KBM-7 (cell line): ENCODE measurements at regions not wholly inside any gene's neighbourhood (a gene's known extent, or its start where the extent isn't known, plus 50 kb on each side); places are given as distances from the start of the nearest gene placed in this dataset.
A peak's percentile ranks its signal among the peaks of the same experiment; 100 is the strongest.

Source experiments
- DNase-seq: peaks from one replicate; pipeline ENCODE4 v3.0.0-alpha.2; 2015
- in situ Hi-C: fragments of 300-500 bp; cut with MboI; formaldehyde crosslinking; loops from 2 replicates; pipeline ENCODE4 v1.14.3; 2020; ENCODE audit warnings: low sequenced_read_pairs, low pct_unique_long_range_greater_than_20kb, mixed read lengths

GRCh38 chr3:194767446-194768207 is 81.9 kb downstream of the FAM43A start:
- in situ Hi-C loops = no loop called here
- no peak for DNase-seq

- in situ Hi-C loops = no loop called here
Measured at GRCh38 chr3:194768586-194768985, 82.9 kb downstream of the FAM43A start.

GRCh38 chr3:194769020-194769643 is 83.4 kb downstream of the FAM43A start:
- in situ Hi-C loops = no loop called here
- peak; percentile 99 for DNase-seq

More at GRCh38 chr3:194768586-194768985, 82.9 kb downstream of the FAM43A start:
- DNase-seq = no peak

GRCh38 chr3:194772241-194773000 is 86.7 kb downstream of the FAM43A start:
- no peak for DNase-seq

GRCh38 chr3:194773216-194773615 is 87.5 kb downstream of the FAM43A start:
- in situ Hi-C loops = no loop called here
- DNase-seq = no peak

More at GRCh38 chr3:194772241-194773000, 86.7 kb downstream of the FAM43A start:
- in situ Hi-C loops = no loop called here

- DNase-seq = no peak
- in situ Hi-C loops = no loop called here
Measured at GRCh38 chr3:194773771-194774455, 88.2 kb downstream of the FAM43A start.

GRCh38 chr3:194775266-194775665 is 89.6 kb downstream of the FAM43A start:
- DNase-seq = no peak
- in situ Hi-C loops = no loop called here

GRCh38 chr3:194775731-194776130 is 90.0 kb downstream of the FAM43A start:
- in situ Hi-C loops = no loop called here

GRCh38 chr3:194777729-194778128 is 92.0 kb downstream of the FAM43A start:
- no peak for DNase-seq
- in situ Hi-C loops = no loop called here

More at GRCh38 chr3:194775731-194776130, 90.0 kb downstream of the FAM43A start:
- no peak for DNase-seq

- in situ Hi-C loops = no loop called here
- no peak for DNase-seq
Measured at GRCh38 chr3:194779729-194780224, 94.1 kb downstream of the FAM43A start.

- in situ Hi-C loops = no loop called here
- no peak for DNase-seq
Measured at GRCh38 chr3:194780706-194781105, 95.0 kb downstream of the FAM43A start.

- DNase-seq = no peak
- in situ Hi-C loops = no loop called here
Measured at GRCh38 chr3:194781617-194782016, 95.9 kb downstream of the FAM43A start.

- in situ Hi-C loops = no loop called here
Measured at GRCh38 chr3:194782698-194783404, 97.2 kb downstream of the FAM43A start.

GRCh38 chr3:194784361-194784760 is 98.7 kb downstream of the FAM43A start:
- in situ Hi-C loops = no loop called here
- no peak for DNase-seq

More at GRCh38 chr3:194782698-194783404, 97.2 kb downstream of the FAM43A start:
- DNase-seq = no peak

- no peak for DNase-seq
- in situ Hi-C loops = no loop called here
Measured at GRCh38 chr3:194785315-194785714, 99.6 kb downstream of the FAM43A start.

GRCh38 chr3:194787072-194787471 is 101.4 kb downstream of the FAM43A start:
- in situ Hi-C loops = no loop called here
- DNase-seq = no peak

- DNase-seq = no peak
- in situ Hi-C loops = no loop called here
Measured at GRCh38 chr3:194787650-194788049, 102.0 kb downstream of the FAM43A start.

- in situ Hi-C loops = no loop called here
- DNase-seq = no peak
Measured at GRCh38 chr3:194792368-194792767, 106.7 kb downstream of the FAM43A start.
